Adrenal gland (tissue), 5 donors: ENCODE measurements at regions not wholly inside any gene's neighbourhood (a gene's known extent, or its start where the extent isn't known, plus 50 kb on each side); places are given as distances from the start of the nearest gene placed in this dataset.

ENCODE experiments used
- POLR2A ChIP-seq, 2 donors: fragments of 450-650 bp; IDR thresholded peaks; one replicate each; pipeline ENCODE4 v1.6.1; 2017; ENCODE audit warnings: antibody characterized with exemption in 2 of 2, mild to moderate bottlenecking in 2 of 2, moderate library complexity in 1 of 2
- TF ChIP-seq, protein P1 (sequence below), 6 experiments: fragments of 450-650 bp in 4 of 6; fragments of 200-600 bp in 2 of 6; sonication (generic) in 1 of 6; IDR thresholded peaks; 1 replicate in 5 of 6; 2 replicates in 1 of 6; pipeline versions ENCODE4 v1.5.1 to v1.8.0; 2016 to 2021; ENCODE audit warnings: antibody characterized with exemption in 6 of 6, mild to moderate bottlenecking in 2 of 6, moderate library complexity in 1 of 6
- donor health status: DM: no; HTN: no; CAD: no.

- TF ChIP-seq, protein P1, sequence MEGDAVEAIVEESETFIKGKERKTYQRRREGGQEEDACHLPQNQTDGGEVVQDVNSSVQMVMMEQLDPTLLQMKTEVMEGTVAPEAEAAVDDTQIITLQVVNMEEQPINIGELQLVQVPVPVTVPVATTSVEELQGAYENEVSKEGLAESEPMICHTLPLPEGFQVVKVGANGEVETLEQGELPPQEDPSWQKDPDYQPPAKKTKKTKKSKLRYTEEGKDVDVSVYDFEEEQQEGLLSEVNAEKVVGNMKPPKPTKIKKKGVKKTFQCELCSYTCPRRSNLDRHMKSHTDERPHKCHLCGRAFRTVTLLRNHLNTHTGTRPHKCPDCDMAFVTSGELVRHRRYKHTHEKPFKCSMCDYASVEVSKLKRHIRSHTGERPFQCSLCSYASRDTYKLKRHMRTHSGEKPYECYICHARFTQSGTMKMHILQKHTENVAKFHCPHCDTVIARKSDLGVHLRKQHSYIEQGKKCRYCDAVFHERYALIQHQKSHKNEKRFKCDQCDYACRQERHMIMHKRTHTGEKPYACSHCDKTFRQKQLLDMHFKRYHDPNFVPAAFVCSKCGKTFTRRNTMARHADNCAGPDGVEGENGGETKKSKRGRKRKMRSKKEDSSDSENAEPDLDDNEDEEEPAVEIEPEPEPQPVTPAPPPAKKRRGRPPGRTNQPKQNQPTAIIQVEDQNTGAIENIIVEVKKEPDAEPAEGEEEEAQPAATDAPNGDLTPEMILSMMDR (IDR thresholded peaks at IDR 0.05): no peak
- TF ChIP-seq POLR2A (IDR thresholded peaks at IDR 0.05): no peak
These were observed 277.6 kb downstream of the BTG1 start for GRCh38 chr12:91868054-91868453.
